Stimulated activated CD8-positive, alpha-beta memory T cell treated with anti-CD3 and anti-CD28 coated beads, Interleukin-15, amount 100 ng/mL, for 1 hour (primary cell): ENCODE measurements at regions not wholly inside any gene's neighbourhood (a gene's known extent, or its start where the extent isn't known, plus 50 kb on each side); places are given as distances from the start of the nearest gene placed in this dataset.

Experiments used
- DNase-seq: peaks from one replicate; pipeline ENCODE4 v3.0.0-alpha.2; 2020; ENCODE audit warnings: low read depth

DNA sequence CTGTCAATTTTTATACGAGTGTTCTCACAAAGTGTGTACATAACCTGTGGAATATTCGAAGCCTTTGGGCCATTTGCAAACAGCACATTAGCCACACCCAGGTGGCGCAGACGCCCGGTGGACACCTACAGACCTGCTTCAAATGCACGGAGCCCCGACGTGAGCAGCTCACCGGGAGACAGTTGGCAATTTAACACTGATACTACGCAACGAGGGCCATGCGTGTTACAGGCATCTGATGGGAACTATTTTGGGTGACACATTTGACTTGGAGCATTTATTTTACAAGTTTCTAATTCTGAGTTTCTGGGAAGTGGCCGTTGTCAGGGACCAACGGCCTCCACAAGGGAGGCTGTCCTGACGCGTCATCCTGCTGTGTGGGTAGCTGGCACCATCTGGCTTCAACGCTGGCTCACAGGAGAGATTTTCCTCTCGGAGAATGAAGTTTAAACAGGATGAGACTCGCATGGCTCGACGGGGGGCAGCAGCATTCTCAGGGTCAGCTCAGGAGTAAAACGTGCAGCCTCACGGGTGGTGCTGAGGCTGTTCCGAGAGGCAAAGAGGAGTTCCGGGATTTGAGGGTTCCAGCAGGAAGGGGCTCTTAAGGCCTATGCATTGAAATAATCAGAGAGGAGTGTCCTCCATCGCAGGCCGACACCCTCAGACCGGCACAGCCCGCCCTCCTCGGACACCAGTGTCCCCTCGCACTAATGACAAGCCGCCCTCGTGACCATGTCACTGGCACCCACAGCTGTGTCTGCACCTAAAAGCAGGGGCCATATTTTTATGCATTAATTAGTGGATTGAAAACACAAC lies 207.4 kb downstream of the DLL1 start:
- DNase-seq, result no peak

- no peak for DNase-seq
These were observed 208.2 kb downstream of the DLL1 start for GRCh38 chr6:170082531-170083187.

- DNase-seq, result no peak
These were observed 208.8 kb downstream of the DLL1 start for GRCh38 chr6:170082067-170082466.

GRCh38 chr6:170081556-170081955 lies 209.3 kb downstream of the DLL1 start:
- no peak for DNase-seq

- no peak for DNase-seq
These were observed 210.0 kb downstream of the DLL1 start for GRCh38 chr6:170080828-170081371.

DNA sequence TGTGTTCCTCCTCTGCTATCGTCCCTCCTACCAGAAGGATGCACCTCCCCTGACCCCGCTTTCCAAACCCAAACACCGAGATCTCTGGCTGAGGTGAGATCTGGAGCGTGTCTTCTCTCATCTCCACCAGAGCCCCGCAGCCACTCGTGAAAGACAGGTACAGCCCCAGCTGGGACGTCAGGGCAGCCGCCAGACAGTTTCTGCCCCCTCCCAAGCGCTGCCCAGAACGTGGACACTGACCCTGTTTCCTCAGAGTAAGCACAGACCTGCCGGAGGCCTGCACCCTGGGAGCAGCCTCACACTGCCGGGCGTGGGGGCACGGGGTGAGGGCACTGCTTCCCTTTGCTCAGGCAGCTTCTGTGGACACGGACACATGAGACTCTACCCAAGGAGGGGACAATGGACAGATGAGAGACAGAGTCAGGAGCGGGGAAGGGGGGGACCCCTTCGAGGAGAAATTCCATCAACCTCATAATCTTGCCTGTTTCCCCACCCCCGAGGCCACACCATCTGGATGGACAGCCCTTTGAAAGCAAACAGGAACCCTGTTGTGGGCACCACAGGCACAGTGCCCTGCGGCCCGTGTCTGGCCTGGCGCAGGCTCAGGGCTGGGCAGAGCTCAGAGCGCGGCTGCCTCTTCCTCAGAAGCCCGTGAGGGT lies 210.6 kb downstream of the DLL1 start:
- DNase-seq, result no peak

DNA sequence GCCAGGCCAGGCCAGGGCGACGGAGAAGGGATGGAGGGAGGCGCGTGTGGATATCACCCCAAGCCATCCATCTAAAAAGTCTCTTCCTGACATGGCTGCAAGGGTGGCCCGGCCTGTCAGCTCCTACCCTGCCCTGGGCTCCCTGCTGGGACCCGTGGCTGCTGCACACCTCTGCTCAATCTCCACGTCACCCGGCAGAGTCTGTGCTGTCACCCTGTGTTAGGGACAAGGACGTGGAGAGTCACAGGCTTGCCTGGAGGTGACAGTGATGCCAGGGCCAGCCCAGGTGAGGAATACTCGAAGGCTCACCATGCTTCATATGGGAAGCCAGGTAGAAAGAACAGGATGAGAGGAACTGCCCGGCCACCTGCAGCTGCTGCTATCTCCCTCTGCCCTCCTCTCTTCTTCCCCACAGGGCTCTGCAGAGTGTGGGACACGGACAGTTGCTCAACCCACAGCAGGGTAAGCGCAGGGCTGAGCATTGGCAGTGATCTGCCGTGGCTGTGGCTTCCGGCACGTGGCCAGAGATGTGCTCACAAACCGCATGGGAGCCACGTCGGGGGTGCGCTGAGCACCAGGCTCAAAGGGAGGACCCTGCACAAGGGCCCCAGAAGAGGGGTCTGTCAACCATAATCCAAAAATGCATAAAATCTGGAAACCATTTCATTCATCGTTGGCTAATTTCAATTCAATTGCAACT lies 214.3 kb downstream of the DLL1 start:
- DNase-seq, result no peak

DNA sequence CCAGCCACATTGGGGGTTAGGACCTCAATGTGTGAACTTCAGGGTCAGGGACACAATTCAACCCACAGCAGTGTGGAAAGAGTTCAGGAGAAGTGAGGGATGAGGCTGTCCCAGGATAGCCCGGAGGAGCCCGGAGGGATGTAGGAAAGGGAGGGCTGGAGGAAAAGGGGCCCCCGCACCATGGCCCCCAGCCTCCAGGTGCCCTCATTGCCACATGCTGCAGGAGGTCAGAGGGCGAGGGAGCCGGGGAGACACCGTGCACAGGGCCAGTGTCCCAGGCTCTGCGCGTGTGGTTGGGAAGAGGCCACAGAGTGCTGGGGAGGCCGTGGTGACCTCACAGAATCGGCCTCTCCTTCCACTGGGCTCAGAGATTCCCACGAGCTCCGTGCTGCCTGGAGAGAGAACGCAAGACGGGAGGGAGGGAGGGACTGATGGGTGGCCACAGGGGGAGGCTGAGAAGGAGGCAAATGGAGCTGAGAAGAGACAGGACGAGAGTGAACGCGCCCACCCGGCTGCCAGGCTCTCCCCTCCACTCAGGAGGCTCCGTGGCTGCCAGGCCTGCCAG lies 215.1 kb downstream of the DLL1 start:
- no peak for DNase-seq

DNA sequence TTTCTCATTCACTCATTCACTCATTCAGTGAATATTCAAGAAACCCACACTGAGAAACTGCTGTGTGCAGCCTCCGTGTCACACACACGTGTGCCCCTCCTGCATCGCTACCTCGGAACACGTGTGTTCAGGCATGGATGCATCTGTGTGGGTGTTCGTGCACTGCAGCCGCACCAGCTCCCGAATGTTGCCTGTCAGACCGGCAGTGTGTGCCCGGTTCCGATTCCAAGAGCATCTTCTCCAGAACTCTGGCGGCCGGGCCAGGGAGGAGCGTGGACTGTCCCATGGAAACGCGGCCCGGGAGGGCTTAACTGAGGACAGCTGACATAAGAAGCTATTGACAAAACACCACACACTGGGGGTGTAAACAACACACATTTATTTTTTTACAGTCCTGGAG lies 216.0 kb downstream of the DLL1 start:
- DNase-seq, result no peak

- DNase-seq, result no peak
These were observed 216.4 kb downstream of the DLL1 start for GRCh38 chr6:170074435-170074834.

DNA sequence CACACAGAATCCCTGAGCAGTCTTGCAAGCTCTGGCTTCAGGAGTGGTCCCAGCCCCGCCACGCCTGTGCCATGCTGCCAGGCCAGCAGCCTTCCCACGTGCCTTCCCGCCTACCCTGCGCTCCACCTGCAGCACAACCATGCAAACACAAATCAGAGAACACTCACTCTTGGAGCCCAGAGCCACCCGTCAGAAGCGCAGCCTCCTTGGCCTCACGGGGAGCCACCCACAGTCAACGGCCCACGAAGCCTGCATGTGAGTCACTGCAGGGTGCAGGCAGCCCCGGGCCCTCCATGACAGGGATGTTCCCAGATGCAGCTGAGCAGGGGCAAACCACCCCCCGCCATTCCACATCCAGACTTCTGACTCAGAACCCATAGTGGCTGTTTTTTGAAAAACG lies 217.0 kb downstream of the DLL1 start:
- no peak for DNase-seq

GRCh38 chr6:170072246-170072645 lies 218.6 kb downstream of the DLL1 start:
- DNase-seq, result no peak

DNA sequence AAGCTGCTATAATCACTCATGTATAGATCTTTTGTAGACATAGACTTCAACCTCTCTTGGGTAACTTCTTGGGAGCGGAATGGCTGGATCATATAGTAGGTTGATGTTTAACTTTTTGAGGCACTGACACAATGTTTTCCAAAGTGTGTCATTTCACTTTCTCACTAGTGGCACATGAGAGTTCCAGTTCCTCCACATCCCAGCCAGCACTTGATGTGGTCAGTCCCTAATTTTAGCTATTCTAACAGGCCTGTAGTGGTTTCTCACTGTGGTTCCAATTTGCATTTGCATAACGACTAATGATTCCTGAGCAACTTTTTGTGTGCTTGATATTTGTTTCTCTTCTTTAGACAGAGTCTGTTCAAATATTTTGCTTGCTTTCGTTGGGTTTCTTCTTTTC lies 221.3 kb downstream of the DLL1 start:
- no peak for DNase-seq

DNA sequence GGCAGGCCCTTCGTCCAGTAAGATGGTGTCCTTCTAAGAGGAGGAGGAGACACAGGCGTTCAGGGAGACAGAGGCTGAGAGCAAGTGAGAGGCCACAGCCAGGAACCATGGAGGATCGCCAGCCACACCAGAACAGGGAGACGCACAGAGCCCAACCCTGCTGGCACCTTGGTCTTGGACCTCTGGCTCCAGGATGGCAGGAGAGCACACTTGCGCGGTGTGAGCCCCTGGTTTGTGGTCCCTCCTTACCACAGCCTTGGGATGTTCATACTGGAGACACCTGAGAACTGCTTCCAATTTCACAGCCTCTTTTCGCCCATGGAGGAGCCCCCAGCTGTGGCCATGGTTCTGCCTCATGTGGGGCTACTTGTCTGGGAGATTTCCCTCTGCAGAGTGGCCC lies 222.4 kb downstream of the DLL1 start:
- no peak for DNase-seq

DNA sequence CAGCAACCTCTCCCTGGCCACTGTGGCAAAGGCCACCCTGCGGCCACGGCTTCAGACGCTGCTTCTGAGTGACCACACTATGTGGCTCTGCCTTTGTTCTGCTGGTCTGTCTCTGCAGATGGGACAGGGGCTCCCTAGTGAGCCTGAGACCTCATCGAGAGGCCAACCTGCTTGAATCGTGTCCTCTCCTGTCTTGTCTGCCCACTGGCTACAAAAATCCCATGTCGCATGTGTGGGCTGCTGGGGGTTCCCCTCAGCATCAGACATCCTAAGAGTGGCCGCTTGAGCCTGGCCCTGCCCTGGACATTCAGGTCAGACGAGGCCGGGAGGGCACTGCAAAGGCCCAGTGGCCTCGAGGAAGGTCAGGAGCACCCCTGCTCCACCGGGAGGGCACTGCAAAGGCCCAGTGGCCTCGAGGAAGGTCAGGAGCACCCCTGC lies 222.9 kb downstream of the DLL1 start:
- no peak for DNase-seq

DNA sequence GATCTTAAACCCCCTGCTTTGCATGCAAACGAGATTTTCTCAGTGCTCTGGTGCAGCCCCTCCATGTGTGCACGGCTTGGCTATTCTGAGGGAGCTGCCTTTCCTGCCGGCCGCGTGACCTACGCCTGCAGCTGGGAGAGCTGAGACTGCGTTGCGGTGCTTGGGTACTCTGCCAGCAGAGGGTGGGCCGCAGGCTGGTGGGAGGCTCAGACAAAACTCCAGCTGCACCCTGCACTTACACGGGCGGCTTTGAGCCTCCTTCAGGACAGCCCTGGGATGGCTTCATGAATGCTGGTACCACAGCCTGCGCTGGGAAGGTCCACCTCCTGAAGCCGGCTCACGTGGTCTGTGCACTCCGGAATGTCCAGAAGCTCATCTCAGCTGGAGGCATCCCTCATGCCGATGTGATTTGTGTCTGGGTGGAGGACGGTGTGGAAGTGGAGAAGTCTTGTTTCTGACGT lies 223.7 kb downstream of the DLL1 start:
- DNase-seq, result no peak

- DNase-seq, result no peak
These were observed 224.2 kb downstream of the DLL1 start for GRCh38 chr6:170066679-170067078.

GRCh38 chr6:170063851-170064602 lies 226.9 kb downstream of the DLL1 start:
- DNase-seq, result no peak

- no peak for DNase-seq
These were observed 227.4 kb downstream of the DLL1 start for GRCh38 chr6:170063431-170063830.

- DNase-seq, result no peak
These were observed 228.0 kb downstream of the DLL1 start for GRCh38 chr6:170062915-170063241.

GRCh38 chr6:170062209-170062914 lies 228.5 kb downstream of the DLL1 start:
- no peak for DNase-seq
